LNCAP (cell line): ENCODE measurements at regions not wholly inside any gene's neighbourhood (a gene's known extent, or its start where the extent isn't known, plus 50 kb on each side); places are given as distances from the start of the nearest gene placed in this dataset.

ENCODE experiments used
- TF ChIP-seq, protein P1 (sequence below): fragments of 450-650 bp; IDR thresholded peaks from 2 replicates; pipeline ENCODE4 v1.5.1; 2017; ENCODE audit warnings: mild to moderate bottlenecking

DNA sequence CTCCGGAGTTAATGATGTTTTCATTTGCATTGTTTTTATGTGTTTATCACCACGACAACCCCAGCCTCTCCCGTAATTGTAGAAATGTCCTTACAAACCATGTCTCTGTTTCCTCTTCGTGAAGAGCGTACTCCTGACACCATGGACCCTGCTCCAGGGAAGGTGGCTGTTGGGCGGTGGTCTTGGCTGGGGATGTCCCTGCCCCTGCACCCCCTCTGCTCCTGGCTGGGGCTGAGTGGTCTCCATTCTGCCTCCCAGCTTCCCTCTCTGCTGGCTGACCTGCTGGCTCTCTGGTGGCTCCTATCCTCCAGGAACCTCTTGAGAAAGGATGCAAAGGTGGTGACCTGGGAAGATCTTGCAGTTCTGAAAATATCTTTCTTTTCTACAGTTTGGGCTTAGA, 81.1 kb downstream of the ASB1 start:
- TF ChIP-seq, protein P1, sequence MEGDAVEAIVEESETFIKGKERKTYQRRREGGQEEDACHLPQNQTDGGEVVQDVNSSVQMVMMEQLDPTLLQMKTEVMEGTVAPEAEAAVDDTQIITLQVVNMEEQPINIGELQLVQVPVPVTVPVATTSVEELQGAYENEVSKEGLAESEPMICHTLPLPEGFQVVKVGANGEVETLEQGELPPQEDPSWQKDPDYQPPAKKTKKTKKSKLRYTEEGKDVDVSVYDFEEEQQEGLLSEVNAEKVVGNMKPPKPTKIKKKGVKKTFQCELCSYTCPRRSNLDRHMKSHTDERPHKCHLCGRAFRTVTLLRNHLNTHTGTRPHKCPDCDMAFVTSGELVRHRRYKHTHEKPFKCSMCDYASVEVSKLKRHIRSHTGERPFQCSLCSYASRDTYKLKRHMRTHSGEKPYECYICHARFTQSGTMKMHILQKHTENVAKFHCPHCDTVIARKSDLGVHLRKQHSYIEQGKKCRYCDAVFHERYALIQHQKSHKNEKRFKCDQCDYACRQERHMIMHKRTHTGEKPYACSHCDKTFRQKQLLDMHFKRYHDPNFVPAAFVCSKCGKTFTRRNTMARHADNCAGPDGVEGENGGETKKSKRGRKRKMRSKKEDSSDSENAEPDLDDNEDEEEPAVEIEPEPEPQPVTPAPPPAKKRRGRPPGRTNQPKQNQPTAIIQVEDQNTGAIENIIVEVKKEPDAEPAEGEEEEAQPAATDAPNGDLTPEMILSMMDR = no peak

DNA sequence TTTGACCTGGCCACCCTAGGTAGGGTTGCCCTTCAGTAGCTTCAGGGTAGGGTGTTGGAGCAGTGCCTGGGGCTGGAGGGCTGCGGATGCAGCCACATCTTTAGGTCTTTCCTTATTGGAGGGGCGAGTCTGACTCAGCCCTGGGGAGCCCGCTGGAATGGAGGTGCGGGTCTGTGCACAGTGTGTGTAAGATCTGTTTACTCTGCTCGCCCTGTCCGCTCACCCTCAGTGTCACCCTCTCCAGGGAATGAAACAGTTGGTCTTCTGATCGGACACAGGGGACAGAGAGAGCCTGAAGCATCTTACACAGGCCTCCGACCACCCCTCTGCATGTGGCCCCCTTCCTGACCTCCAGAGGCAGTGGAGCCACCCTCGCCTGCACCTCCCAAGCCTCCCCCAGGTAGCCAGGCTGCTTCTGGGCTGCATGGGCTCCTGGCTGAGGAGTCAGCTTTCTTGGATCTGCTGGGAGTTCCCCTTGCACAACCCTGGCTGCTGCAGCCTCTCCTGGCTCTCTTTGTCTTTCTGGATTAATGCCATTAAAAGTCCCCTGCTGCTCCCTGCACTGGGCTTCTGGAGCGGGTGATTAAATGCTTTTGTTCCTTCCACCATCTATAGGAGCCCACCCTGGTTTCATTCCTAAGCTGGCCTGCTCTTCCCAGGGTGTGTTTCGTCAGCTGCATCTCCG, 82.6 kb downstream of the ASB1 start:
- TF ChIP-seq, protein P1 = no peak

DNA sequence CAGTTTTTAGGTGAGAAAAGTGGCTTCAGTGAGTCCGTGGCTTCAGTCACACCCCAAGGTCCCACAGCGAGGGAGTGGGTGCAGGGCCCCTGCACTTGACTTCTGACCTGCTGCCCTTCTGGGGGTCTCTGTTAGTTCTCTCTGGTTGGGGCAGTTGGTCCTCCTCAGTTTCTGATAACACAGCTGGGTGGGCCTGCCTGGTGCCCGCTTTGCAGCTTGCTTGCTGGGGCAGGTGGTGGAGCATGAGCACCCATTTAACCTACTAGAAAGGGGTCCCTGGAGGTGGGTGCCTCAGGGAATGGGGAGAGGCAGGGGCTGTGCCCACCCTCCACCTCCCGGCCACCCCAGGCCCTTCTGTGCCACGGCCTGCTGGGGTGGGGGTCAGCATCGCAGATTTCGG, 83.2 kb downstream of the ASB1 start:
- TF ChIP-seq, protein P1 = no peak

DNA sequence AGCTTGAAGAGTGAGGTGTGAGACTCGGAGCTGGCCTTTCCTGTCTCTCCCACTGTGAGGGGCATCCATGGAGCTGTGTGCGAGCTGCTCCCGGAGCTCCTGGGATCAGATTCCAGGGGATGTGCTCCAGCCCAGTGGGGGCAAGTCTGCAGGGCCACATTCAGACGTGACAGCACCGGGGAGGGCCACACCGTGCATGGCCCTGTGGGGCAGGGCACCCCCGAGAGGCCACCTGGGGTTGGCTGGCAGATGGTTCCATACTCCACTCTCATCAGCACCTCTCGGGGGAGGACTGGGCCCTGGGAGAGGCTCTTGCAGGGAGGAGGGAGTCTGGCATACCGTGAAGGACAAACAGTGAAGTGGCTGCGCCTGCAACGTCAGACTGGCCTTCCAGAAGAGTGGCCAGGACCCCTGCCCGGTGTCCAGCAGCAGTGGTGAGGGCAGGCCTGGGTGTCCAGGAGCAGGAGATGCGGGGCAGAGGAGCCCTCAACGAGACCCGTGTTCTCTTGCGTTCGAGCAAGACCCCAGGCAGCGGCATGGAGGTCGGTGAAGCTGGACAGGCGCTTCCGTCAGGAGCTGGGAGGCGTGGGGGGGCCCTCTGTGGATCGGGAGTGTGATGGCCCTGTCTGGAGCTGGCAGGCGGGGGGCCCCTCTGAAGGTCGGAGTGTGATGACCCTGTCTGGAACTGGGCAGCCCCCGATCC, 84.3 kb downstream of the ASB1 start:
- TF ChIP-seq, protein P1 = no peak

DNA sequence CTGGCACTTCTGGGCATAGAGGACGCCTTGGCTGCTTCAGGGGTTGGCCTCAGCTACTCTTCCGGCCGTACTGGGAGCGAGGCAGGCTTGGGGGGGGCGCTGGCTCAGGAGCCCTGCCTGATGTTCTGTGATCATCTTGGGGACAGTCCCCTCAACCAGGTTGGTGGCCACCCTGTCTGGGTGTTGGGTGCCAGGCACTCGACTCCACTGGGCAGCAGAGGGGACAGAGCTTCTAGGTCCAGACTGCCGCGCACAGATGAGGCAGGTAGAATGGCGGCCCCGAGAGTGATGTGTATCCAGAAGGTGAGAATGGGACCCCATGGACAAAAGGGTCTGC, 84.9 kb downstream of the ASB1 start:
- TF ChIP-seq, protein P1 = no peak

DNA sequence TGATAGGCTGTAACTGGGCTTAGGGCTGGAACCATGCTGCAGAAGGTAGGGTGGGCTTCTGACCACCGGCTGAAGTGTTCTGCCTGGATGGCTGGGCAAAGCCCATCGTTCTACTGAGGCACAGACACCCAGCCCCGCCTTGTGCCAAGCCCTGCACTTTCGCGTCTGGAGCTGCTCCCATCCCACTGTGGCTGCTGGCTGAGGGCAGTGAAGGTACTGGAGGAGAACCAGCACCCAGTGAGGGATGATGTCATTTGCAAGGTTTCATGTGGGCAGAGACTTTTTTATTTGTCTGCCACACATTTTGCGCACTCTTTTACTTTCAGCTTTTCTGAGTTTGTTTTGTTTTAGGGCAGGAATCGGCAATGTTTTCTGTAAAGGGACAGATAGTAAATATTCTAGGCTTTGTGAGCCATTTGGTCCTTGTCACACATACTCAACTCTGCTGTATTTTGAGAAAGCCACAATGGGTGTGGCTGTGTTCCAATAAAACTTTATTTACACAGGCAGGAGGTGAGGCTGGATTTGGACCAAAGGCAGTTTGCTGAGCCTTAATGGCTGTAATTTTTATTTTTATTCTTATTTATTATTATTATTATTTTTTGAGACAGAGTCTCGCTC, 85.6 kb downstream of the ASB1 start:
- TF ChIP-seq, protein P1 = no peak

DNA sequence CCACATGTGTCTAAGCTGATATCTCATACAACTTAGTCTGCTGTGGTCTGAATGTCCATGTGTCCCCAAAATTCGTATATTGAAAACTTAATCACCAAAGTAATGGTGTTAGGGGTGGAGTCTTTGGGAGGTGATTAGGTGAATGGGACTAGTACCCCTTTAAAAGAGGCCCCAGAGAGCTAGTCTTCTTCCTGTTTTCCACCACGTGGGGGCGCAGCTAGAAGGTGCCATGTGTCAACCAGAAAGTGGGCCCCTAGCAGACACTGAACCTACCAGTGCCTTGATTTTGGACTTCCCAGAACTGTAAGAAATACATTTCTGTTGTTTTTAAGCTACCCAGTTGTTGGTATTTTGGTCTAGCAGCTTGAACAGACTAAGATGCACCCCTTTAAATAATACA, 86.6 kb downstream of the ASB1 start:
- TF ChIP-seq, protein P1 = peak; percentile 47; the same call in 1 of the 2 replicates
